Endothelial cell of umbilical vein (primary cell): ENCODE measurements at regions not wholly inside any gene's neighbourhood (a gene's known extent, or its start where the extent isn't known, plus 50 kb on each side); places are given as distances from the start of the nearest gene placed in this dataset.

Experiments used
- BruUV-seq: library from RNA; stranded (reverse); fragments of 400-500 nt; replicated peaks from 2 replicates; lab custom pipeline; 2021; lab: Mats Ljungman, UMichigan
- CTCF ChIA-PET: fragments of 300-600, 350-600 bp; sonication (Branson Sonifier 250); formaldehyde crosslinking; loops from one replicate; lab custom pipeline; 2021; ENCODE audit warnings: antibody characterized with exemption, inconsistent platforms; lab: Charles Lee
- POLR2A ChIA-PET: fragments of 300-600, 350-600 bp; sonication (Branson Sonifier 250); formaldehyde crosslinking; loops from one replicate; lab custom pipeline; 2021; ENCODE audit warnings: antibody characterized with exemption, inconsistent platforms; lab: Charles Lee
- DNase-seq: peaks from one replicate; pipeline ENCODE4 v3.0.0-alpha.2; 2011; ENCODE audit warnings: low read depth, low spot score
- FAIRE-seq: peaks from 2 replicates; lab custom pipeline; 2011; peaks lifted over from hg19 to GRCh38; lab: Jason Lieb, UNC
- H2AFZ ChIP-seq: 2 replicates; pipeline ENCODE4 v1.6.0; 2012; ENCODE audit warnings: low read depth, low read length, control low read depth, inconsistent platforms
- H3K27ac ChIP-seq: 2 replicates; pipeline ENCODE4 v1.5.1; 2011; ENCODE audit warnings: low read depth, mild to moderate bottlenecking, control low read depth, low read length, moderate library complexity; ENCODE audit not compliant: insufficient read depth
- H3K27me3 ChIP-seq, 2 experiments: 2 replicates each; pipeline versions ENCODE4 v1.6.0 to v1.6.1; 2011; ENCODE audit warnings: low read length in 2 of 2, mixed read lengths in 1 of 2; ENCODE audit not compliant: control insufficient read depth in 2 of 2, insufficient read depth in 2 of 2
- H3K36me3 ChIP-seq, 2 experiments: 2 replicates in 1 of 2; 3 replicates in 1 of 2; pipeline ENCODE4 v1.5.1; 2011; ENCODE audit warnings: low read length in 2 of 2, mild to moderate bottlenecking in 1 of 2, moderate library complexity in 1 of 2; ENCODE audit not compliant: control insufficient read depth in 2 of 2, insufficient read depth in 2 of 2; ENCODE audit errors: extremely low read depth in 1 of 2
- H3K4me1 ChIP-seq: 3 replicates; pipeline ENCODE4 v1.5.1; 2011; ENCODE audit warnings: mild to moderate bottlenecking, low read length; ENCODE audit not compliant: control insufficient read depth, insufficient read depth; ENCODE audit errors: extremely low read depth
- H3K4me2 ChIP-seq: 2 replicates; pipeline ENCODE4 v1.6.1; 2011; ENCODE audit warnings: low read length, control low read depth, mixed read lengths; ENCODE audit not compliant: insufficient read depth
- H3K4me3 ChIP-seq, 3 experiments: fragments of 200-600 bp in 1 of 3; sonication (generic), shearing (Covaris generic) in 1 of 3; replicated peaks in 1 of 3; 2 replicates each; pipeline ENCODE4 v1.5.1; 2011 to 2016; ENCODE audit warnings: control low read depth in 3 of 3, low read length in 3 of 3, mild to moderate bottlenecking in 2 of 3, inconsistent platforms in 1 of 3, low read depth in 1 of 3, moderate library complexity in 1 of 3; ENCODE audit not compliant: insufficient read depth in 1 of 3
- H3K79me2 ChIP-seq: 2 replicates; pipeline ENCODE4 v1.6.0; 2012; ENCODE audit warnings: low read length, inconsistent platforms; ENCODE audit not compliant: control insufficient read depth, insufficient read depth
- H3K9ac ChIP-seq: replicated peaks from 2 replicates; pipeline ENCODE3; 2011; ENCODE audit warnings: low read length, control low read depth; ENCODE audit not compliant: insufficient read depth; ENCODE audit errors: extremely low read depth
- H3K9me1 ChIP-seq: replicated peaks from 3 replicates; pipeline ENCODE4 v1.6.0; 2011; ENCODE audit warnings: mild to moderate bottlenecking, low read length; ENCODE audit not compliant: control insufficient read depth, insufficient read depth; ENCODE audit errors: extremely low read depth
- H3K9me3 ChIP-seq: replicated peaks from 2 replicates; pipeline ENCODE4 v1.5.1; 2012; ENCODE audit warnings: low read length, inconsistent platforms; ENCODE audit not compliant: control insufficient read depth, insufficient read depth
- H4K20me1 ChIP-seq: replicated peaks from 2 replicates; pipeline ENCODE3; 2011; ENCODE audit warnings: mild to moderate bottlenecking, low read length; ENCODE audit not compliant: control insufficient read depth, insufficient read depth; ENCODE audit errors: extremely low read depth
- CTCF ChIP-seq, 2 donors: IDR thresholded peaks; 1 replicate in 1 of 2; 2 replicates in 1 of 2; pipeline ENCODE4 v1.5.1; 2011; ENCODE audit warnings: low read length in 2 of 2, mild to moderate bottlenecking in 2 of 2, moderate library complexity in 2 of 2, control low read depth in 1 of 2, inconsistent platforms in 1 of 2, low read depth in 1 of 2; ENCODE audit not compliant: insufficient read depth in 1 of 2; ENCODE audit errors: extremely low read depth in 1 of 2
- EZH2 ChIP-seq: IDR thresholded peaks from 2 replicates; pipeline ENCODE4 v1.6.1; 2012; ENCODE audit warnings: borderline replicate concordance, low read depth, mild to moderate bottlenecking, moderate library complexity, low read length, inconsistent platforms; ENCODE audit not compliant: severe bottlenecking
- FOS ChIP-seq: IDR thresholded peaks from 2 replicates; pipeline ENCODE4 v1.6.1; 2011; ENCODE audit warnings: mild to moderate bottlenecking, low read length, moderate library complexity, borderline replicate concordance; ENCODE audit not compliant: insufficient read depth
- GATA2 ChIP-seq: IDR thresholded peaks from 2 replicates; pipeline ENCODE4 v1.7.0; 2011; ENCODE audit warnings: low read depth, mild to moderate bottlenecking, moderate library complexity, mixed read lengths, low read length; ENCODE audit not compliant: insufficient read length, insufficient read depth
- JUN ChIP-seq: IDR thresholded peaks from 2 replicates; pipeline ENCODE4 v1.6.1; 2011; ENCODE audit warnings: borderline replicate concordance, low read depth; ENCODE audit not compliant: insufficient read length, insufficient read depth
- MAX ChIP-seq: IDR thresholded peaks from 2 replicates; pipeline ENCODE4 v1.6.1; 2011; ENCODE audit not compliant: insufficient read depth, insufficient read length
- MYC ChIP-seq: IDR thresholded peaks from one replicate; pipeline ENCODE4 v1.6.1; 2011; ENCODE audit warnings: mild to moderate bottlenecking, low read depth, low read length
- POLR2A ChIP-seq: IDR thresholded peaks from 2 replicates; pipeline ENCODE4 v1.6.1; 2012; ENCODE audit warnings: low read depth, mild to moderate bottlenecking, control low read depth, low read length
- POLR2AphosphoS5 ChIP-seq: IDR thresholded peaks from 2 replicates; pipeline ENCODE4 v1.6.1; 2012; ENCODE audit warnings: low read depth, mild to moderate bottlenecking, control low read depth, low read length, moderate library complexity; ENCODE audit not compliant: insufficient read depth
- dilution Hi-C: fragments of 300-500 bp; cut with MboI; formaldehyde crosslinking; loops from one replicate; pipeline ENCODE4 v1.15.0; 2019; ENCODE audit warnings: low sequenced_read_pairs; ENCODE audit not compliant: extremely low pct_ligation_motif_present
- intact Hi-C: fragments of 100-400 bp; cut with micrococcal nuclease; formaldehyde crosslinking; loops from one replicate; pipeline ENCODE4 v1.10.0; 2022

- no peak for FAIRE-seq
- no peak overlapping the region for H3K27ac ChIP-seq
Observed at GRCh38 chr7:10471280-10472058, 502.2 kb upstream of the PHF14 start.

More at GRCh38 chr7:10471280-10472058, 502.2 kb upstream of the PHF14 start:
- TF ChIP-seq EZH2: no peak
- TF ChIP-seq JUN: no peak
- TF ChIP-seq MAX: no peak
- TF ChIP-seq POLR2A: no peak
- no peak for TF ChIP-seq FOS
- no peak for TF ChIP-seq CTCF (IDR thresholded peaks at IDR 0.05; ENCODE audit: extremely low read depth in 1 of 2, insufficient read depth in 1 of 2, low read depth in 1 of 2, low read length in 2 of 2)
- no peak for TF ChIP-seq GATA2
- no peak for TF ChIP-seq MYC
- TF ChIP-seq POLR2AphosphoS5: no peak
- Histone ChIP-seq H3K4me3 (no peak overlapping the region), H3K4me2 (no peak overlapping the region), H2AFZ (no peak overlapping the region), H3K36me3 (no peaks in the 10 kb centered on the region), H3K9me3 (no peaks in the 10 kb centered on the region), H4K20me1 (no peaks in the 10 kb centered on the region), H3K9me1 (no peaks in the 10 kb centered on the region), H3K79me2 (no peaks in the 10 kb centered on the region), H3K4me1 (no peaks in the 10 kb centered on the region), H3K27me3 (no peaks in the 10 kb centered on the region), H3K9ac (no peak overlapping the region)
- DNase-seq: no peak
- dilution Hi-C loops (no loop called here), intact Hi-C loops (no loop called here)
- ChIA-PET CTCF (no interaction called here), POLR2A (no interaction called here)
- no TSS peak for BruUV-seq
